Stimulated activated memory B cell treated with anti-CD40 and anti-IgM and Interleukin-4, amounts not matched to agents 10 μg/mL and 1 μg/mL and 100 μg/mL, for 72 hours (primary cell): ENCODE measurements at regions not wholly inside any gene's neighbourhood (a gene's known extent, or its start where the extent isn't known, plus 50 kb on each side); places are given as distances from the start of the nearest gene placed in this dataset.
A peak's percentile ranks its signal among the peaks of the same experiment; 100 is the strongest.

Experiments used
- ATAC-seq: fragments of 150-1000 bp; cut with Tn5 transposase; 2 replicates; pipeline ENCODE4 v1.10.0; 2021
- H3K27ac Mint-ChIP-seq: one replicate; pipeline ENCODE4 v1.8.0; 2022; ENCODE audit warnings: mild to moderate bottlenecking, mixed read lengths
- H3K27me3 Mint-ChIP-seq: one replicate; pipeline ENCODE4 v1.8.0; 2022; ENCODE audit warnings: mixed read lengths
- H3K36me3 Mint-ChIP-seq: one replicate; pipeline ENCODE4 v1.8.0; 2022; ENCODE audit warnings: mixed read lengths
- H3K4me1 Mint-ChIP-seq: one replicate; pipeline ENCODE4 v1.8.0; 2022; ENCODE audit warnings: mixed read lengths
- H3K4me3 Mint-ChIP-seq: one replicate; pipeline ENCODE4 v1.8.0; 2022; ENCODE audit warnings: mild to moderate bottlenecking, moderate library complexity, mixed read lengths
- H3K9me3 Mint-ChIP-seq: one replicate; pipeline ENCODE4 v1.8.0; 2022; ENCODE audit warnings: mixed read lengths

GRCh38 chr3:127488141-127488672 is 102.3 kb downstream of the TPRA1 start:
- Mint-ChIP-seq H3K9me3 (no peaks in the 10 kb centered on the region), H3K4me3 (no peak overlapping the region), H3K27me3 (peaks cover 74% of the 10 kb centered on the region), H3K27ac (no peak overlapping the region), H3K36me3 (no peaks in the 10 kb centered on the region), H3K4me1 (no peaks in the 10 kb centered on the region)
- ATAC-seq = no peak

- no peak for ATAC-seq
- Mint-ChIP-seq H3K4me1 (no peaks in the 10 kb centered on the region), H3K27me3 (peaks cover 81% of the 10 kb centered on the region), H3K9me3 (no peaks in the 10 kb centered on the region), H3K27ac (no peak overlapping the region), H3K4me3 (no peak overlapping the region), H3K36me3 (no peaks in the 10 kb centered on the region)
Measured at GRCh38 chr3:127487196-127487595, 103.3 kb downstream of the TPRA1 start.

GRCh38 chr3:127486321-127486944 is 104.1 kb downstream of the TPRA1 start:
- Mint-ChIP-seq H3K27me3 (peaks cover 83% of the 10 kb centered on the region), H3K4me1 (no peaks in the 10 kb centered on the region), H3K4me3 (no peak overlapping the region), H3K36me3 (no peaks in the 10 kb centered on the region), H3K9me3 (no peaks in the 10 kb centered on the region), H3K27ac (no peak overlapping the region)
- ATAC-seq = no peak

- ATAC-seq = no peak
- Mint-ChIP-seq H3K4me1 (no peaks in the 10 kb centered on the region), H3K27ac (no peak overlapping the region), H3K36me3 (no peaks in the 10 kb centered on the region), H3K4me3 (no peak overlapping the region), H3K27me3 (peaks cover 76% of the 10 kb centered on the region), H3K9me3 (no peaks in the 10 kb centered on the region)
Measured at GRCh38 chr3:127485396-127486170, 105.0 kb downstream of the TPRA1 start.

- no peak for ATAC-seq
- Mint-ChIP-seq H3K27me3 (peaks cover 69% of the 10 kb centered on the region), H3K36me3 (no peaks in the 10 kb centered on the region), H3K27ac (no peak overlapping the region), H3K4me3 (no peak overlapping the region), H3K4me1 (no peaks in the 10 kb centered on the region), H3K9me3 (no peaks in the 10 kb centered on the region)
Measured at GRCh38 chr3:127484601-127485388, 105.7 kb downstream of the TPRA1 start.

- no peaks in the 10 kb centered on the region for H3K9me3 Mint-ChIP-seq
- H3K27ac Mint-ChIP-seq = peak overlapping the region; percentile 1
- H3K27me3 Mint-ChIP-seq = peaks cover 61% of the 10 kb centered on the region
- H3K36me3 Mint-ChIP-seq = no peaks in the 10 kb centered on the region
- no peaks in the 10 kb centered on the region for H3K4me1 Mint-ChIP-seq
- ATAC-seq = peak; percentile 80
- no peak overlapping the region for H3K4me3 Mint-ChIP-seq
Measured at GRCh38 chr3:127483902-127484591, 106.5 kb downstream of the TPRA1 start.

GRCh38 chr3:127483005-127483641 is 107.4 kb downstream of the TPRA1 start:
- Mint-ChIP-seq H3K27ac (peak overlapping the region; percentile 1), H3K4me3 (no peak overlapping the region), H3K4me1 (no peaks in the 10 kb centered on the region), H3K27me3 (peaks cover 52% of the 10 kb centered on the region), H3K9me3 (no peaks in the 10 kb centered on the region), H3K36me3 (no peaks in the 10 kb centered on the region)
- ATAC-seq = no peak

GRCh38 chr3:127482216-127483004 is 108.1 kb downstream of the TPRA1 start:
- Mint-ChIP-seq H3K4me1 (no peaks in the 10 kb centered on the region), H3K36me3 (no peaks in the 10 kb centered on the region), H3K9me3 (no peaks in the 10 kb centered on the region), H3K27ac (peak overlapping the region; percentile 1), H3K27me3 (peaks cover 47% of the 10 kb centered on the region), H3K4me3 (no peak overlapping the region)
- no peak for ATAC-seq

- H3K27me3 Mint-ChIP-seq = peaks cover 37% of the 10 kb centered on the region
- no peak for ATAC-seq
- H3K27ac Mint-ChIP-seq = no peak overlapping the region
- H3K4me1 Mint-ChIP-seq = no peaks in the 10 kb centered on the region
- no peak overlapping the region for H3K4me3 Mint-ChIP-seq
- H3K9me3 Mint-ChIP-seq = no peaks in the 10 kb centered on the region
- no peaks in the 10 kb centered on the region for H3K36me3 Mint-ChIP-seq
Measured at GRCh38 chr3:127480196-127480954, 110.2 kb downstream of the TPRA1 start.

GRCh38 chr3:127479449-127479848 is 111.1 kb downstream of the TPRA1 start:
- Mint-ChIP-seq H3K27me3 (peaks cover 38% of the 10 kb centered on the region), H3K36me3 (no peaks in the 10 kb centered on the region), H3K4me1 (no peaks in the 10 kb centered on the region), H3K4me3 (no peak overlapping the region), H3K9me3 (no peaks in the 10 kb centered on the region), H3K27ac (no peak overlapping the region)
- no peak for ATAC-seq

- Mint-ChIP-seq H3K27me3 (peaks cover 39% of the 10 kb centered on the region), H3K4me3 (no peak overlapping the region), H3K36me3 (no peaks in the 10 kb centered on the region), H3K27ac (no peak overlapping the region), H3K9me3 (no peaks in the 10 kb centered on the region), H3K4me1 (no peaks in the 10 kb centered on the region)
- no peak for ATAC-seq
Measured at GRCh38 chr3:127478922-127479321, 111.6 kb downstream of the TPRA1 start.

- Mint-ChIP-seq H3K36me3 (no peaks in the 10 kb centered on the region), H3K4me1 (no peaks in the 10 kb centered on the region), H3K27ac (no peak overlapping the region), H3K27me3 (peaks cover 24% of the 10 kb centered on the region), H3K4me3 (no peak overlapping the region), H3K9me3 (no peaks in the 10 kb centered on the region)
- ATAC-seq = no peak
Measured at GRCh38 chr3:127477396-127477795, 113.1 kb downstream of the TPRA1 start.

- no peak for ATAC-seq
- H3K27ac Mint-ChIP-seq = no peak overlapping the region
- H3K4me3 Mint-ChIP-seq = no peak overlapping the region
- no peaks in the 10 kb centered on the region for H3K4me1 Mint-ChIP-seq
- H3K36me3 Mint-ChIP-seq = no peaks in the 10 kb centered on the region
- peaks cover 20% of the 10 kb centered on the region for H3K27me3 Mint-ChIP-seq
- H3K9me3 Mint-ChIP-seq = no peaks in the 10 kb centered on the region
Measured at GRCh38 chr3:127476936-127477335, 113.6 kb downstream of the TPRA1 start.
